Naive thymus-derived CD4-positive, alpha-beta T cell (primary cell): ENCODE measurements at regions not wholly inside any gene's neighbourhood (a gene's known extent, or its start where the extent isn't known, plus 50 kb on each side); places are given as distances from the start of the nearest gene placed in this dataset.
A peak's percentile ranks its signal among the peaks of the same experiment; 100 is the strongest.

Experiments used
- ATAC-seq: fragments of 150-1000 bp; cut with Tn5 transposase; 2 replicates; pipeline ENCODE4 v1.10.0; 2021; ENCODE audit warnings: mild to moderate bottlenecking, moderate library complexity
- CTCF ChIA-PET: fragments of 350-600 bp; sonication (Branson Sonifier 250); formaldehyde crosslinking; loops from one replicate; lab custom pipeline; 2021; ENCODE audit warnings: antibody characterized with exemption; lab: Charles Lee
- POLR2A ChIA-PET: fragments of 350-600 bp; sonication (Branson Sonifier 250); formaldehyde crosslinking; loops from one replicate; lab custom pipeline; 2021; ENCODE audit warnings: antibody characterized with exemption, inconsistent platforms; lab: Charles Lee
- DNase-seq, 9 donors: peaks; one replicate each; pipeline versions ENCODE4 v3.0.0 to v3.0.0-alpha.2; 2020 to 2022; ENCODE audit warnings: mixed read lengths in 1 of 9
- H3K27ac ChIP-seq: one replicate; pipeline ENCODE4 v1.7.0; 2013; ENCODE audit warnings: mild to moderate bottlenecking, low read depth, low read length, moderate library complexity
- H3K27me3 ChIP-seq, 2 donors: one replicate each; pipeline ENCODE4 v1.7.0; 2013; ENCODE audit warnings: low read length in 2 of 2, mild to moderate bottlenecking in 2 of 2, moderate library complexity in 2 of 2; ENCODE audit not compliant: control insufficient read depth in 2 of 2, insufficient read depth in 2 of 2
- H3K36me3 ChIP-seq, 3 experiments: 1 replicate in 2 of 3; 2 replicates in 1 of 3; pipeline ENCODE4 v1.7.0; 2013; ENCODE audit warnings: low read length in 3 of 3, mild to moderate bottlenecking in 3 of 3, moderate library complexity in 1 of 3; ENCODE audit not compliant: insufficient read depth in 3 of 3, control insufficient read depth in 2 of 3
- H3K4me1 ChIP-seq, 2 donors: one replicate each; pipeline ENCODE4 v1.7.0; 2013; ENCODE audit warnings: low read length in 2 of 2, mild to moderate bottlenecking in 2 of 2, moderate library complexity in 1 of 2; ENCODE audit not compliant: control insufficient read depth in 2 of 2, insufficient read depth in 2 of 2
- H3K4me3 ChIP-seq: 2 replicates; pipeline ENCODE4 v1.7.0; 2013; ENCODE audit warnings: mild to moderate bottlenecking, low read length
- H3K9me3 ChIP-seq, 3 experiments: 1 replicate in 2 of 3; 2 replicates in 1 of 3; pipeline ENCODE4 v1.7.0; 2013; ENCODE audit warnings: low read length in 3 of 3; ENCODE audit not compliant: control insufficient read depth in 2 of 3
- H3K27ac Mint-ChIP-seq, 9 donors: one replicate each; pipeline ENCODE4 v1.8.0; 2020 to 2022; ENCODE audit warnings: mixed read lengths in 9 of 9, mild to moderate bottlenecking in 8 of 9, moderate library complexity in 5 of 9, inconsistent platforms in 2 of 9
- H3K27me3 Mint-ChIP-seq, 5 donors: one replicate each; pipeline ENCODE4 v1.8.0; 2021 to 2022; ENCODE audit warnings: mixed read lengths in 5 of 5, mild to moderate bottlenecking in 1 of 5
- H3K36me3 Mint-ChIP-seq, 5 donors: one replicate each; pipeline ENCODE4 v1.8.0; 2020 to 2022; ENCODE audit warnings: mixed read lengths in 5 of 5, mild to moderate bottlenecking in 3 of 5, inconsistent platforms in 1 of 5
- H3K4me1 Mint-ChIP-seq, 7 donors: one replicate each; pipeline ENCODE4 v1.8.0; 2020 to 2022; ENCODE audit warnings: mixed read lengths in 7 of 7, mild to moderate bottlenecking in 3 of 7, inconsistent platforms in 1 of 7
- H3K4me3 Mint-ChIP-seq, 10 donors: one replicate each; pipeline ENCODE4 v1.8.0; 2020 to 2022; ENCODE audit warnings: mild to moderate bottlenecking in 10 of 10, mixed read lengths in 10 of 10, moderate library complexity in 6 of 10, inconsistent platforms in 2 of 10
- H3K9me3 Mint-ChIP-seq, 11 donors: one replicate each; pipeline ENCODE4 v1.8.0; 2020 to 2022; ENCODE audit warnings: mixed read lengths in 11 of 11, mild to moderate bottlenecking in 4 of 11, inconsistent platforms in 1 of 11, moderate library complexity in 1 of 11
- intact Hi-C, 2 donors: fragments of 100-400 bp; cut with micrococcal nuclease; formaldehyde crosslinking; loops; one replicate each; pipeline ENCODE4 v1.15.1; 2023

- H3K27ac Mint-ChIP-seq: no peak overlapping the region
- Histone ChIP-seq H3K4me3 (no peak overlapping the region), H3K27me3 (no peaks in the 10 kb centered on the region), H3K9me3 (no peaks in the 10 kb centered on the region), H3K27ac (no peak overlapping the region), H3K36me3 (no peaks in the 10 kb centered on the region), H3K4me1 (no peaks in the 10 kb centered on the region)
- POLR2A ChIA-PET: no interaction called here
- CTCF ChIA-PET: no interaction called here
- no peaks in the 10 kb centered on the region for H3K27me3 Mint-ChIP-seq
- ATAC-seq (no peak), DNase-seq (no peak)
- no peak overlapping the region for H3K4me3 Mint-ChIP-seq
- no peaks in the 10 kb centered on the region for H3K36me3 Mint-ChIP-seq
- peaks cover 0 to 1% (median 0%) of the 10 kb centered on the region in 11 donors for H3K9me3 Mint-ChIP-seq
- H3K4me1 Mint-ChIP-seq: peaks cover 0 to 32% (median 15%) of the 10 kb centered on the region in 7 donors
- intact Hi-C loops: no loop called here
Observed at GRCh38 chr10:8894148-8894547, 839.7 kb downstream of the GATA3 start.

- Mint-ChIP-seq H3K4me1 (peaks cover 0 to 18% (median 8%) of the 10 kb centered on the region in 7 donors), H3K9me3 (peaks cover 0 to 1% (median 0%) of the 10 kb centered on the region in 11 donors), H3K36me3 (no peaks in the 10 kb centered on the region), H3K27me3 (no peaks in the 10 kb centered on the region), H3K4me3 (no peak overlapping the region), H3K27ac (no peak overlapping the region)
- Histone ChIP-seq H3K27ac (no peak overlapping the region), H3K27me3 (no peaks in the 10 kb centered on the region), H3K36me3 (no peaks in the 10 kb centered on the region), H3K9me3 (no peaks in the 10 kb centered on the region), H3K4me3 (no peak overlapping the region), H3K4me1 (no peaks in the 10 kb centered on the region)
- no peak for DNase-seq
- CTCF ChIA-PET: no interaction called here
- no peak for ATAC-seq
- POLR2A ChIA-PET: no interaction called here
- intact Hi-C loops: no loop called here
Observed at GRCh38 chr10:8897769-8898168, 843.3 kb downstream of the GATA3 start.

GRCh38 chr10:8898745-8899330 is 844.4 kb downstream of the GATA3 start:
- Histone ChIP-seq H3K27me3 (no peaks in the 10 kb centered on the region), H3K4me1 (no peaks in the 10 kb centered on the region), H3K36me3 (no peaks in the 10 kb centered on the region), H3K9me3 (no peaks in the 10 kb centered on the region), H3K27ac (no peak overlapping the region), H3K4me3 (no peak overlapping the region)
- intact Hi-C loops: no loop called here
- peaks cover 0 to 4% (median 0%) of the 10 kb centered on the region in 5 donors for H3K36me3 Mint-ChIP-seq
- no peak overlapping the region for H3K4me3 Mint-ChIP-seq
- peaks cover 0 to 8% (median 0%) of the 10 kb centered on the region in 7 donors for H3K4me1 Mint-ChIP-seq
- H3K9me3 Mint-ChIP-seq: peaks cover 0 to 1% (median 0%) of the 10 kb centered on the region in 11 donors
- ATAC-seq (peak; percentile 41), DNase-seq (no peak)
- ChIA-PET CTCF (no interaction called here), POLR2A (no interaction called here)
- no peak overlapping the region for H3K27ac Mint-ChIP-seq
- H3K27me3 Mint-ChIP-seq: no peaks in the 10 kb centered on the region

- H3K4me1 Mint-ChIP-seq: no peaks in the 10 kb centered on the region
- Histone ChIP-seq H3K27ac (no peak overlapping the region), H3K36me3 (no peaks in the 10 kb centered on the region), H3K4me3 (no peak overlapping the region), H3K27me3 (no peaks in the 10 kb centered on the region), H3K9me3 (no peaks in the 10 kb centered on the region), H3K4me1 (no peaks in the 10 kb centered on the region)
- ATAC-seq (no peak), DNase-seq (no peak)
- POLR2A ChIA-PET: no interaction called here
- H3K27ac Mint-ChIP-seq: no peak overlapping the region
- intact Hi-C loops: no loop called here
- no peaks in the 10 kb centered on the region for H3K27me3 Mint-ChIP-seq
- no peak overlapping the region for H3K4me3 Mint-ChIP-seq
- H3K9me3 Mint-ChIP-seq: peaks cover 0 to 4% (median 0%) of the 10 kb centered on the region in 11 donors
- CTCF ChIA-PET: no interaction called here
- H3K36me3 Mint-ChIP-seq: peaks cover 0 to 4% (median 0%) of the 10 kb centered on the region in 5 donors
Observed at GRCh38 chr10:8902926-8903325, 848.4 kb downstream of the GATA3 start.

- no peaks in the 10 kb centered on the region for H3K9me3 ChIP-seq
- H3K4me3 ChIP-seq: no peak overlapping the region
- H3K4me1 ChIP-seq: no peaks in the 10 kb centered on the region
- no peaks in the 10 kb centered on the region for H3K36me3 ChIP-seq
- no peak overlapping the region for H3K27ac ChIP-seq
- ATAC-seq (no peak), DNase-seq (no peak)
- Mint-ChIP-seq H3K9me3 (peaks cover 0 to 4% (median 0%) of the 10 kb centered on the region in 11 donors), H3K4me1 (peaks cover 0 to 1% (median 0%) of the 10 kb centered on the region in 7 donors), H3K4me3 (no peak overlapping the region), H3K27ac (no peak overlapping the region), H3K27me3 (no peaks in the 10 kb centered on the region), H3K36me3 (peaks cover 0 to 4% (median 0%) of the 10 kb centered on the region in 5 donors)
- ChIA-PET CTCF (no interaction called here), POLR2A (no interaction called here)
- no peaks in the 10 kb centered on the region for H3K27me3 ChIP-seq
- intact Hi-C loops: no loop called here
Observed at GRCh38 chr10:8908013-8908412, 853.5 kb downstream of the GATA3 start.

GRCh38 chr10:8910314-8910713 is 855.8 kb downstream of the GATA3 start:
- ATAC-seq (no peak), DNase-seq (no peak)
- Mint-ChIP-seq H3K27me3 (no peaks in the 10 kb centered on the region), H3K27ac (no peak overlapping the region), H3K36me3 (no peaks in the 10 kb centered on the region), H3K9me3 (peaks cover 0 to under 1% (median 0%) of the 10 kb centered on the region in 11 donors), H3K4me3 (no peak overlapping the region), H3K4me1 (peaks cover 0 to 1% (median 0%) of the 10 kb centered on the region in 7 donors)
- Histone ChIP-seq H3K4me3 (no peak overlapping the region), H3K9me3 (no peaks in the 10 kb centered on the region), H3K4me1 (no peaks in the 10 kb centered on the region), H3K27me3 (no peaks in the 10 kb centered on the region), H3K36me3 (no peaks in the 10 kb centered on the region), H3K27ac (no peak overlapping the region)
- intact Hi-C loops: no loop called here
- ChIA-PET CTCF (no interaction called here), POLR2A (no interaction called here)

GRCh38 chr10:8911032-8911431 is 856.5 kb downstream of the GATA3 start:
- Mint-ChIP-seq H3K9me3 (no peaks in the 10 kb centered on the region), H3K27me3 (no peaks in the 10 kb centered on the region), H3K27ac (no peak overlapping the region), H3K4me3 (no peak overlapping the region), H3K36me3 (no peaks in the 10 kb centered on the region), H3K4me1 (peaks cover 0 to 1% (median 0%) of the 10 kb centered on the region in 7 donors)
- Histone ChIP-seq H3K4me1 (no peaks in the 10 kb centered on the region), H3K36me3 (no peaks in the 10 kb centered on the region), H3K27ac (no peak overlapping the region), H3K4me3 (no peak overlapping the region), H3K27me3 (no peaks in the 10 kb centered on the region), H3K9me3 (no peaks in the 10 kb centered on the region)
- ATAC-seq: no peak
- no peak for DNase-seq
- ChIA-PET POLR2A (no interaction called here), CTCF (no interaction called here)
- intact Hi-C loops: no loop called here
